HG03521 (cell line): ENCODE measurements at regions not wholly inside any gene's neighbourhood (a gene's known extent, or its start where the extent isn't known, plus 50 kb on each side); places are given as distances from the start of the nearest gene placed in this dataset.
A peak's percentile ranks its signal among the peaks of the same experiment; 100 is the strongest.

Source experiments
- ATAC-seq: cut with Tn5 transposase; IDR thresholded peaks from one replicate; pipeline ENCODE4 v1.9.1; 2021; ENCODE audit warnings: mild to moderate bottlenecking, moderate library complexity; ENCODE audit not compliant: unreplicated experiment

GRCh38 chr20:24116611-24117010 is 128.0 kb upstream of the GGTLC1 start:
- no peak for ATAC-seq

GRCh38 chr20:24112360-24112759 is 123.8 kb upstream of the GGTLC1 start:
- no peak for ATAC-seq

- no peak for ATAC-seq
Observed at GRCh38 chr20:24111858-24112257, 123.3 kb upstream of the GGTLC1 start.

- ATAC-seq, result peak; percentile 55
Observed at GRCh38 chr20:24109537-24109936, 121.0 kb upstream of the GGTLC1 start.

- ATAC-seq, result peak; percentile 57
Observed at GRCh38 chr20:24109008-24109407, 120.4 kb upstream of the GGTLC1 start.

- no peak for ATAC-seq
Observed at GRCh38 chr20:24108581-24108980, 120.0 kb upstream of the GGTLC1 start.

- no peak for ATAC-seq
Observed at GRCh38 chr20:24106801-24107445, 118.3 kb upstream of the GGTLC1 start.

GRCh38 chr20:24106150-24106800 is 117.7 kb upstream of the GGTLC1 start:
- ATAC-seq, result no peak

GRCh38 chr20:24102749-24103333 is 114.3 kb upstream of the GGTLC1 start:
- ATAC-seq, result no peak

- no peak for ATAC-seq
Observed at GRCh38 chr20:24102290-24102689, 113.7 kb upstream of the GGTLC1 start.

GRCh38 chr20:24100370-24101011 is 111.9 kb upstream of the GGTLC1 start:
- ATAC-seq, result peak; percentile 74

- ATAC-seq, result no peak
Observed at GRCh38 chr20:24098886-24099285, 110.3 kb upstream of the GGTLC1 start.

GRCh38 chr20:24097506-24098245 is 109.1 kb upstream of the GGTLC1 start:
- no peak for ATAC-seq

GRCh38 chr20:24096864-24097450 is 108.4 kb upstream of the GGTLC1 start:
- no peak for ATAC-seq

GRCh38 chr20:24096264-24096663 is 107.7 kb upstream of the GGTLC1 start:
- ATAC-seq, result no peak

GRCh38 chr20:24095756-24096155 is 107.2 kb upstream of the GGTLC1 start:
- no peak for ATAC-seq

- ATAC-seq, result no peak
Observed at GRCh38 chr20:24095303-24095702, 106.7 kb upstream of the GGTLC1 start.

- ATAC-seq, result no peak
Observed at GRCh38 chr20:24089576-24089975, 101.0 kb upstream of the GGTLC1 start.

GRCh38 chr20:24086121-24086520 is 97.5 kb upstream of the GGTLC1 start:
- no peak for ATAC-seq

GRCh38 chr20:24084281-24084680 is 95.7 kb upstream of the GGTLC1 start:
- ATAC-seq, result no peak

GRCh38 chr20:24081077-24081476 is 92.5 kb upstream of the GGTLC1 start:
- no peak for ATAC-seq
